ENCODE measurements at regions not wholly inside any gene's neighbourhood (a gene's known extent, or its start where the extent isn't known, plus 50 kb on each side); places are given as distances from the start of the nearest gene placed in this dataset.

DNA sequence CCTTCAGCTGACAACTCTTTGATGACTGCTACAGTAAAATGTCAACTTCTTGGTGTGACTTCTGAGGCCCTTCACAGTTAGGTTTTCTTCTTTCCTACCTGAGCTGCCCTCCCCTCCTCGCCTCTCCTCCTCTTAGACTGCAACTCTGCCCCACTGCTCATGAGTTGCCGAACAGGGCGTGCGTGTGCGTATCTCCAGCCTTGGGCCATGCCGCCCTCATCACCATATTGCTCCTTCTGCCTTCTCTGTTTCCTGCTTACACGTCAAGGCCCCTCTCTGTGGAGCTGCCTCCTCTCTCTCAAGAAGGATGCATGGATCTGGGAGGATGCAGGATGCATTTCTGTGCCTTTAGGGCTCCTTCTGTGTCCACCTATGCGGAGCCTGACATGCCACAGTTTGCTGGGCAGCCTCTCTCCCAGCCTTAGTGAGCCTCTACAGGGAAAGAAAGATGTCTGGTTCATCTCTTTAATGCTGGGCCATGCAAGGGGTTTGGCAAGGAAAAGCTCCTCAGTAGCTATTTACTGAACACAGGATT lies 205.9 kb downstream of the RPLP1 start:
- H3K36me3 ChIP-seq (ENCODE audit: insufficient read depth, low read length) = no peaks in the 10 kb centered on the region
- peaks cover 2% of the 10 kb centered on the region for H3K27me3 ChIP-seq (ENCODE audit: insufficient read depth, low read length, poor library complexity)
- H3K4me2 ChIP-seq (ENCODE audit: insufficient read depth, low read length) = no peak overlapping the region
- H3K4me3 ChIP-seq (ENCODE audit: low read depth in 1 of 2, low read length in 2 of 2) = no peak overlapping the region
- no peak overlapping the region for H3K9ac ChIP-seq (ENCODE audit: low read depth, low read length)
- no peaks in the 10 kb centered on the region for H3K4me1 ChIP-seq (ENCODE audit: insufficient read depth, low read length)
- ATAC-seq (ENCODE audit: insufficient read depth, low read depth) = no peak
- no peaks in the 10 kb centered on the region for H3K9me3 ChIP-seq (ENCODE audit: insufficient read depth, low read length, severe bottlenecking)
- no peaks in the 10 kb centered on the region for H4K20me1 ChIP-seq (ENCODE audit: insufficient read depth, low read length)
- no peak for DNase-seq
- TF ChIP-seq, protein P1, sequence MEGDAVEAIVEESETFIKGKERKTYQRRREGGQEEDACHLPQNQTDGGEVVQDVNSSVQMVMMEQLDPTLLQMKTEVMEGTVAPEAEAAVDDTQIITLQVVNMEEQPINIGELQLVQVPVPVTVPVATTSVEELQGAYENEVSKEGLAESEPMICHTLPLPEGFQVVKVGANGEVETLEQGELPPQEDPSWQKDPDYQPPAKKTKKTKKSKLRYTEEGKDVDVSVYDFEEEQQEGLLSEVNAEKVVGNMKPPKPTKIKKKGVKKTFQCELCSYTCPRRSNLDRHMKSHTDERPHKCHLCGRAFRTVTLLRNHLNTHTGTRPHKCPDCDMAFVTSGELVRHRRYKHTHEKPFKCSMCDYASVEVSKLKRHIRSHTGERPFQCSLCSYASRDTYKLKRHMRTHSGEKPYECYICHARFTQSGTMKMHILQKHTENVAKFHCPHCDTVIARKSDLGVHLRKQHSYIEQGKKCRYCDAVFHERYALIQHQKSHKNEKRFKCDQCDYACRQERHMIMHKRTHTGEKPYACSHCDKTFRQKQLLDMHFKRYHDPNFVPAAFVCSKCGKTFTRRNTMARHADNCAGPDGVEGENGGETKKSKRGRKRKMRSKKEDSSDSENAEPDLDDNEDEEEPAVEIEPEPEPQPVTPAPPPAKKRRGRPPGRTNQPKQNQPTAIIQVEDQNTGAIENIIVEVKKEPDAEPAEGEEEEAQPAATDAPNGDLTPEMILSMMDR (IDR thresholded peaks at IDR 0.05; ENCODE audit: borderline replicate concordance, extremely low read depth, low read length, poor library complexity, severe bottlenecking) = no peak
- TF ChIP-seq EZH2 (IDR thresholded peaks at IDR 0.05; ENCODE audit: borderline replicate concordance, low read depth, low read length, severe bottlenecking) = no peak
- no peak overlapping the region for H2AFZ ChIP-seq (ENCODE audit: low read depth, low read length)
- H3K79me2 ChIP-seq (ENCODE audit: insufficient read depth, low read length) = no peaks in the 10 kb centered on the region
- H3K27ac ChIP-seq (ENCODE audit: low read length) = no peak overlapping the region

DNA sequence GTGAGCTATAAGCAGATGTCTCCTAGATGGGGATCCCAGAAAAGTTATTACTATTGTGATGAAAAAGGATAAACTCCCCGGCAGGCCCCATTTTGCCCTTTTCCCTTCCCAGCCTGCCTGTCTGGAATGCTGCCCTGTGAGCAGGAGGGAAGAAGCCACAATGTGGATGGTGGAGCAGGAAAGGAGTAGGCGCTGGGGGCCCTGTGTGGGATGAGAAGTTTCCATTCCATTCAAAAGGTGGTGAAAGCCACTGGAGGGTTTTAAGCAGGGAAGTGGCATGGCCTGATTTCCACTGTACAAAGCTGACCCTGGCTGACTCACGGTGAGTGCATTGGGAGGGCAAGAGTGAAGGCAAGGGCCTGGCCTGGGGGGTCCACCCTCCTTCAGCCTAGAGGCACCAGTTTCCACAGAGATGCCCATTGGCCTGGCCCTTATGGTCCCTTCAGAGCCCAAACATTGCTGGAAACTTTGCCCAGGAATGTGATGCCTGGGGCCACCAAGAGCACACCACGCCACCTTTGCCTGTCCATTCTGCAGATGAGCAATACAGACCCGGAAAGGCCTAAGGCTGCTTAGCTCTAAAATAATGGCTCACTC lies 206.9 kb downstream of the RPLP1 start:
- Histone ChIP-seq H3K79me2 (ENCODE audit: insufficient read depth, low read length) (no peaks in the 10 kb centered on the region), H3K4me3 (ENCODE audit: low read depth in 1 of 2, low read length in 2 of 2) (no peak overlapping the region), H3K4me1 (ENCODE audit: insufficient read depth, low read length) (no peaks in the 10 kb centered on the region), H4K20me1 (ENCODE audit: insufficient read depth, low read length) (no peaks in the 10 kb centered on the region), H3K4me2 (ENCODE audit: insufficient read depth, low read length) (no peak overlapping the region), H2AFZ (ENCODE audit: low read depth, low read length) (no peak overlapping the region), H3K9ac (ENCODE audit: low read depth, low read length) (no peak overlapping the region), H3K36me3 (ENCODE audit: insufficient read depth, low read length) (no peaks in the 10 kb centered on the region), H3K9me3 (ENCODE audit: insufficient read depth, low read length, severe bottlenecking) (no peaks in the 10 kb centered on the region), H3K27ac (ENCODE audit: low read length) (no peak overlapping the region), H3K27me3 (ENCODE audit: insufficient read depth, low read length, poor library complexity) (peaks cover 2% of the 10 kb centered on the region)
- no peak for DNase-seq
- no peak for TF ChIP-seq EZH2 (IDR thresholded peaks at IDR 0.05; ENCODE audit: borderline replicate concordance, low read depth, low read length, severe bottlenecking)
- TF ChIP-seq, protein P1 (IDR thresholded peaks at IDR 0.05; ENCODE audit: borderline replicate concordance, extremely low read depth, low read length, poor library complexity, severe bottlenecking) = no peak
- no peak for ATAC-seq (ENCODE audit: insufficient read depth, low read depth)

DNA sequence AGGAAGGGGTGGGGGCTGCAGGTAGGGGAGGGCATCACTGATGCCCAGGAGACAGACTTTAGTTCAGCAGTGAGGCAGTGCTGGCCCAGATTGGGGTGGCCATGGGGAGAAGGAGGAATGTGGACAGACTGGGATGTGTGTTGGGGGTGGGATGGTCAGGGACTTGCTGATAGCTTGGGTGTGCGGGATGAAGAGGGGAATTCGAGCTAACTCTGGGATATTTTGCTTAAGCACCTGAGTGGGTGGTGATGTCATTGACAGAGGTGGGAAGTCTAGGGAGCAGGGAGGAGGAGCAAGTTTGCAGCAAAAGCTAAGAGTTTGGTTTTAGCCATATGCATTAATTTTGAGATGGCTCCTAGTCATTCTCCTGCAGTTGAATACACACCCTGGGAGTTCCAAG lies 207.5 kb downstream of the RPLP1 start:
- no peak for DNase-seq
- Histone ChIP-seq H3K27ac (ENCODE audit: low read length) (no peak overlapping the region), H3K9ac (ENCODE audit: low read depth, low read length) (no peak overlapping the region), H3K4me3 (ENCODE audit: low read depth in 1 of 2, low read length in 2 of 2) (no peak overlapping the region), H3K79me2 (ENCODE audit: insufficient read depth, low read length) (no peaks in the 10 kb centered on the region), H3K4me1 (ENCODE audit: insufficient read depth, low read length) (no peaks in the 10 kb centered on the region), H3K27me3 (ENCODE audit: insufficient read depth, low read length, poor library complexity) (peaks cover 2% of the 10 kb centered on the region), H3K4me2 (ENCODE audit: insufficient read depth, low read length) (no peak overlapping the region), H3K36me3 (ENCODE audit: insufficient read depth, low read length) (no peaks in the 10 kb centered on the region), H3K9me3 (ENCODE audit: insufficient read depth, low read length, severe bottlenecking) (no peaks in the 10 kb centered on the region), H4K20me1 (ENCODE audit: insufficient read depth, low read length) (no peaks in the 10 kb centered on the region), H2AFZ (ENCODE audit: low read depth, low read length) (no peak overlapping the region)
- TF ChIP-seq, protein P1 (IDR thresholded peaks at IDR 0.05; ENCODE audit: borderline replicate concordance, extremely low read depth, low read length, poor library complexity, severe bottlenecking) = no peak
- no peak for TF ChIP-seq EZH2 (IDR thresholded peaks at IDR 0.05; ENCODE audit: borderline replicate concordance, low read depth, low read length, severe bottlenecking)
- ATAC-seq (ENCODE audit: insufficient read depth, low read depth) = no peak
